Breast epithelium (tissue), 4 donors: ENCODE measurements at regions not wholly inside any gene's neighbourhood (a gene's known extent, or its start where the extent isn't known, plus 50 kb on each side); places are given as distances from the start of the nearest gene placed in this dataset.

Experiments
- DNase-seq, 2 donors: peaks; one replicate each; pipeline ENCODE4 v3.0.0-alpha.2; 2019; ENCODE audit warnings: low spot score in 2 of 2
- H3K27ac ChIP-seq, 2 donors: fragments of 200-600 bp; sonication (generic) in 1 of 2; one replicate each; pipeline ENCODE4 v1.5.1; 2016 to 2019; ENCODE audit warnings: mild to moderate bottlenecking in 1 of 2
- H3K27me3 ChIP-seq, 2 donors: fragments of 200-600 bp; sonication (generic) in 1 of 2; one replicate each; pipeline versions ENCODE4 v1.5.1 to v1.6.0; 2017 to 2019; ENCODE audit warnings: control low read depth in 1 of 2, mild to moderate bottlenecking in 1 of 2
- H3K36me3 ChIP-seq: fragments of 200-600 bp; one replicate; pipeline ENCODE4 v1.5.1; 2019
- H3K4me1 ChIP-seq, 2 donors: fragments of 200-600 bp; sonication (generic); one replicate each; pipeline ENCODE4 v1.5.1; 2016 to 2019; ENCODE audit warnings: control low read depth in 1 of 2
- H3K4me3 ChIP-seq, 3 donors: fragments of 200-600 bp; sonication (generic); 1 replicate in 2 of 3; 2 replicates in 1 of 3; pipeline ENCODE4 v1.5.1; 2016 to 2019; ENCODE audit warnings: mild to moderate bottlenecking in 3 of 3, moderate library complexity in 2 of 3
- H3K9me3 ChIP-seq, 2 donors: fragments of 200-600 bp; sonication (generic) in 1 of 2; one replicate each; pipeline ENCODE4 v1.5.1; 2016 to 2019; ENCODE audit warnings: control low read depth in 1 of 2
- CTCF ChIP-seq, 3 donors: fragments of 450-650 bp; IDR thresholded peaks; one replicate each; pipeline ENCODE4 v1.5.1; 2016 to 2017; ENCODE audit warnings: antibody characterized with exemption in 3 of 3, mild to moderate bottlenecking in 3 of 3, moderate library complexity in 3 of 3
- POLR2A ChIP-seq: fragments of 450-650 bp; IDR thresholded peaks from one replicate; pipeline ENCODE4 v1.6.1; 2016; ENCODE audit warnings: antibody characterized with exemption, mild to moderate bottlenecking, moderate library complexity
- POLR2AphosphoS5 ChIP-seq, 3 donors: sonication (generic); formaldehyde crosslinking; IDR thresholded peaks; one replicate each; pipeline ENCODE4 v1.6.1; 2017; ENCODE audit warnings: antibody characterized with exemption in 3 of 3
- intact Hi-C: fragments of 100-400 bp; cut with DNase I; formaldehyde crosslinking; loops from one replicate; pipeline ENCODE4 v1.15.1; 2023; ENCODE audit warnings: low total_unique reads

GRCh38 chr7:124681946-124682345, 83.6 kb downstream of the GPR37 start:
- no peaks in the 10 kb centered on the region for H3K36me3 ChIP-seq
- H3K9me3 ChIP-seq, result no peaks in the 10 kb centered on the region
- no peak for DNase-seq
- H3K4me1 ChIP-seq, result no peaks in the 10 kb centered on the region
- no peak overlapping the region for H3K4me3 ChIP-seq
- H3K27ac ChIP-seq, result no peak overlapping the region
- no peak for TF ChIP-seq POLR2A
- TF ChIP-seq CTCF (IDR thresholded peaks at IDR 0.05), result no peak
- no peak for TF ChIP-seq POLR2AphosphoS5 (IDR thresholded peaks at IDR 0.05)
- H3K27me3 ChIP-seq, result no peaks in the 10 kb centered on the region
- intact Hi-C loops, result no loop called here

- Histone ChIP-seq H3K4me3 (no peak overlapping the region), H3K27me3 (no peaks in the 10 kb centered on the region), H3K9me3 (no peaks in the 10 kb centered on the region), H3K27ac (no peak overlapping the region), H3K36me3 (no peaks in the 10 kb centered on the region), H3K4me1 (no peaks in the 10 kb centered on the region)
- no peak for DNase-seq
- intact Hi-C loops, result no loop called here
- no peak for TF ChIP-seq POLR2A
- no peak for TF ChIP-seq POLR2AphosphoS5 (IDR thresholded peaks at IDR 0.05)
- TF ChIP-seq CTCF (IDR thresholded peaks at IDR 0.05), result no peak
These were observed 85.3 kb downstream of the GPR37 start for GRCh38 chr7:124680304-124680703.

- TF ChIP-seq POLR2AphosphoS5 (IDR thresholded peaks at IDR 0.05), result no peak
- TF ChIP-seq POLR2A, result no peak
- no peak for TF ChIP-seq CTCF (IDR thresholded peaks at IDR 0.05)
- Histone ChIP-seq H3K27ac (no peak overlapping the region), H3K4me1 (no peaks in the 10 kb centered on the region), H3K9me3 (no peaks in the 10 kb centered on the region), H3K36me3 (no peaks in the 10 kb centered on the region), H3K27me3 (no peaks in the 10 kb centered on the region), H3K4me3 (no peak overlapping the region)
- no peak for DNase-seq
- intact Hi-C loops, result no loop called here
These were observed 85.9 kb downstream of the GPR37 start for GRCh38 chr7:124679586-124680225.

- intact Hi-C loops, result no loop called here
- no peak for DNase-seq
- no peak overlapping the region for H3K27ac ChIP-seq
- H3K4me1 ChIP-seq, result no peaks in the 10 kb centered on the region
- no peaks in the 10 kb centered on the region for H3K36me3 ChIP-seq
- H3K4me3 ChIP-seq, result no peak overlapping the region
- H3K9me3 ChIP-seq, result no peaks in the 10 kb centered on the region
- TF ChIP-seq POLR2A (no peak), CTCF (IDR thresholded peaks at IDR 0.05) (no peak), POLR2AphosphoS5 (IDR thresholded peaks at IDR 0.05) (no peak)
- H3K27me3 ChIP-seq, result no peaks in the 10 kb centered on the region
These were observed 86.4 kb downstream of the GPR37 start for GRCh38 chr7:124679146-124679545.

- TF ChIP-seq POLR2AphosphoS5 (IDR thresholded peaks at IDR 0.05) (no peak), POLR2A (no peak), CTCF (IDR thresholded peaks at IDR 0.05) (no peak)
- Histone ChIP-seq H3K27ac (no peak overlapping the region), H3K4me1 (no peaks in the 10 kb centered on the region), H3K9me3 (no peaks in the 10 kb centered on the region), H3K4me3 (no peak overlapping the region), H3K27me3 (no peaks in the 10 kb centered on the region), H3K36me3 (no peaks in the 10 kb centered on the region)
- intact Hi-C loops, result loop anchor here (2.0 kb wide), 1 partner anchor 76 kb away; no protein-coding TSS in a partner anchor
- DNase-seq, result no peak
These were observed 91.1 kb downstream of the GPR37 start for GRCh38 chr7:124674451-124674850.
